VCaP (cell line): ENCODE measurements at regions not wholly inside any gene's neighbourhood (a gene's known extent, or its start where the extent isn't known, plus 50 kb on each side); places are given as distances from the start of the nearest gene placed in this dataset.
A peak's percentile ranks its signal among the peaks of the same experiment; 100 is the strongest.

Experiments
- H3K27ac ChIP-seq: fragments of 450-650 bp; 2 replicates; pipeline ENCODE4 v1.5.1; 2017
- CTCF ChIP-seq: fragments of 450-650 bp; conservative IDR thresholded peaks from 2 replicates; pipeline ENCODE4 v1.5.1; 2017; ENCODE audit warnings: mild to moderate bottlenecking, moderate library complexity

GRCh38 chr1:241411776-241412338, 54.9 kb upstream of the RGS7 start:
- peak overlapping the region; percentile 55 for H3K27ac ChIP-seq
- no peak for TF ChIP-seq CTCF

DNA sequence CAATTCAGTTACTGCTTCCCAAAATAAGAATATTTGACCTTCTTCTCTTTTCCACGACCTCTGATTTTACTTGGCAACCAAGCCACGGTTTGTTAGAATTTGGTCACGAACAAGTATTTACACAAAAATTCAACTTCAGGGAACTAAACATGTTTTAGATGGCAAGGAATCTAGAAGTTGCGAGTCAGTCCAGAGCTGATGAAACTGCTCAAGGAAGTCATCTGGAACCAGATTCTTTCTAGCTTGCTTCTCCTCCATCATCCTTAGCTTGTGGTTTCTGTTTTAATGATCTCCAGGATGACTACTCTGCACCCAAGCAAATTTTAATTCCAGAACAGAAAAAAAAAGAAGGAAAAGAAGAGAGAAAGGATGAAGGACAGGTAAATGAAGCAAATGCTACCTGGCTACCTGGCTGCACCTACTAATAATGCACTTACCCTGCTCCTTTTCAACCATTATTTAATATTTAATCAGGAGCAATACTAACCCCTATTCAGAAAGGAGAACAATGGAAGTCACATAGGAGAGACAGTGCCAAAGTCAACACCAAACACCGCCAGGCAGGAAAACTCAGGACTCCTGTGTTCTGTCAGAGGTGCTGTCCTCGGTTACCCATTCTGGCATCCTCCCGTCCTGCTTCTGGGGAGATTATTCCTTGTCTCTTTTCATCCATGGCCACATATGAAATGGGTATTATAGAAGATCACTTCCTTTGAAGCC, 54.2 kb upstream of the RGS7 start:
- H3K27ac ChIP-seq = peak overlapping the region; percentile 55
- no peak for TF ChIP-seq CTCF

DNA sequence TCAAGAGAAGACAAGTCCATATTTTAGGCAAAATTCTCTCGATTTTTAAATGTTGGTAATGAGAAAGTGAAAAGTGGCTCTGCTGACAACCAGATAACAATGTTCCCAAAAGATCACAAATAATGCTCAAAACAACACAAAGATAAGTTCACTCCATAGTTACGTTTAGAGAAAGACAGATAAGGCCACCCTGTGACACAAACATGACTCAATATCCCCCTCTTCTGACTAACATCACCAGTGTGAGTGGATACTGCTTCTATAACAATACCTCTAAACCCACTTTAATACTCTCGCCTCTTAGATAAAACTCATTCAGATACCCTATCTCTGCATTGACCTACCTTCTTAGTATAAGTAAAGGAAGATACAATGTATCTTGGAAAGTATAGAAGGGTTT, 51.2 kb upstream of the RGS7 start:
- peak; percentile 51 for TF ChIP-seq CTCF

More for the DNA sequence above, 51.2 kb upstream of the RGS7 start:
- no peak overlapping the region for H3K27ac ChIP-seq
